GM19463 (cell line): ENCODE measurements at regions not wholly inside any gene's neighbourhood (a gene's known extent, or its start where the extent isn't known, plus 50 kb on each side); places are given as distances from the start of the nearest gene placed in this dataset.

Experiments used
- ATAC-seq: cut with Tn5 transposase; IDR thresholded peaks from one replicate; pipeline ENCODE4 v1.9.1; 2021; ENCODE audit warnings: mild to moderate bottlenecking, moderate library complexity; ENCODE audit not compliant: unreplicated experiment

DNA sequence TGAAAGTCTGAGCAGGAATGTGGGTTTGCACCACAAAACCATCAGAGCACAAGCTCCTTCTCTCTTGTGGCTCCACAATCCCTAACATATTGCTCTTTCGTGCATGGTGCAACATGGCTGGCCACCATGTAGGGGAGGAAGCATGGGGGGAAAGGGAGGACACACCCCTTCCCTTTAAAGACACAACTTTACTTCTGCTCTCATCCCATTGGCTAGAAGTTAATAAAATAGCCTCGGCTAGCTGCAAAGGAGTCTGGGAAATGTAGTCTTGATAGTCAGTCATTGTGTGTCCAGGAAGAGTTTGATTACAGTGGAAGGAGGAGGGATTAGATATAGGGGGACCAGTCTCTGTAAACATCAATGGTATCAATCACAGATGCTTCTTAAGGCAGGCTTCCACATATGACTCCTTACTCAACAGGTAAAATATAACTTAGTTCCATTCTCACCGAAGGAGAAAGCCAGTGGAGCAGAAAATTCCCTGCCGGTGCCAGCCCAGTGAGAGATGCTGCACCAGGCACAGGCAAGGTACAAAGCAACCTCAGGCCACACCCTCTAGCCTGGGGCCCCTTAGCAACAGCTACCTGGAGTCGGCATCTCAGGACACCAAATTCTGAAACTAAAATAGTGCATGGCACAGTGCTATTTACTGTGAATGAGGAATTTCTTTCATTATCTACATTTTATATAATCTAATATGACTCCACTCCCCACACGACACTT, 124.7 kb upstream of the CTBP2 start:
- ATAC-seq: no peak

DNA sequence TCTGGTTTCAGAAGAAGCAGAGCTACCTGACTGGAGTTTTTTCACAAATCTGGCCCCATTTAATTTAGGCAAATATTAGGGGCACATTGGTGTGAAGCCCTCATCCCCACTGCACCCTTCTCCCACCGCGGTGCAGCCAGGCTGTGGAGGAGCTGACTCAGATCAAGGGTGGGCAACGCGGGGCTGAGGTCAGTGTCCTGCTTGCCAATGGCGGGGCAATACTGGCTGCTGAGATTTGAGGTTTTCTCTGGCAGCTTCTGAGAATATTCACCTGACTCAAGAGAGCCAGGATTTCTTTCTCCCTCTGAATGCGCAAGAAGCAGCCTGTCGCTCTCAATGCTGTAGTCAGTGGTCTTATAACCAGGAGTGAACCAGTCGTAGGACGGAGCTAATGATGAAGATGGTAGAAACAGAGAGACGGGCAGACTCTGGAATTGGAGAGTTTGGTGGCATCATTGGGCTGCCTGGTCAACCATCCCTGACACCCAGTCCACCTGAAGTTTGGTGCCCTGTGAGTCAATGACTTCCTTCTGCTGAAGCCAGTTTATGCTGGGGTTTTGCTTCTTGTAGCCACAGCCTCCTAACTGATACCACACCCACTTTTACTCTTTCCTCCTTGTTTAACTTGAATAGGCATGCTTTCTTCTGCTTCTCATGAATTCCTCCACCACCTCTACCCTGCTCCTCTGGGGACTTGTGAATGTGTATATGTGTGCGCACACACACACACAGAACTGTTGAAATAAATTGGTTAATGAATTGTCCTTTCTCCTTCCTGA, 123.7 kb upstream of the CTBP2 start:
- ATAC-seq: no peak

DNA sequence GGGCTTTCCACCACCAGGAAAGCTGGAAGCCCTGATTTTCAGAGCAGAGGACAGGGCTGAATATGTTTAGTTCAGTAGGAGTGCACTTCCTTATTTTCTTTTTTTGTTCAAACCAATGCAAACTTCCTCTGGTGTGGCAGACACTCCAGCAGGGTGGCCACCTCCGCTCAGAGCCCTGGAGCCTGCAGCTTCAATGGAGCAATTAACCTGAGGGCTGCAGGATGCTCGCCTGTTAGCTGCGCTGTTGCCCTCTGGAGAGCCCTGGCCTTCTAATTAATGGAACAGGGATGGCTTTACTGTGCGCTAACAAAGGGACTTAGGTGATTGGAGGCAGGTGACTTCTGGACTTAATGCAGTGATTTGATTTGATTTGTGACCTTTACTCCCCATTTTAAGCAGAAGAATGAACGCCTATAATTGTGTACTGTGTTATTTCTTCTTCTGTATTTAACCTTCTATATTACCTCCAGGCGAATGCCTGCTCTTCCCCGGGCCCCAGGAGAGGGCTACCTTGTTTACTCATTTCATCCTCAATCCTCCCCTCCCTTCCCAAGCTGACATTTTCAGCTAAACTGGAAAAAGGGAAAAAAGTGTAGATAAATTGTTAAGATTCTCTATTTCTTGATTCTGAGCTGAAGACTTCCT, 123.0 kb upstream of the CTBP2 start:
- ATAC-seq: no peak

DNA sequence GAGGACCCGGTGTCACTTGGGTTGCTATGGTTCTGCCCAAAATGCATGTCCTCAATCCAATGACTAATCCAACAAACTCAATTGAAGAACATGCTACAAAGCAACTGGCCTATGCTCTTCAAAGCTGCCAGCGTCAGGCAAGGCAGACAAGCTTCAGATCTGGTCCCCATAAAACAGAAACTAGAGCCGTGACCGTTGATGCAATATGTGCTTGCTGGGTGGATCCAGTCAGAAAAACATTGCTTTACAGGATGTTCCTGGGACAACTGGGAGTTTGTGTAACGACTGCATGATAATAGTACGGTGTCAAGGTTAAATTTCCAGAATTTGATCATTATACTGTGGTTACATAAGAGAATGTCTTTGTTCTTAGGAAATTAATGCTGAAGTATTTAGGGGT, 120.7 kb upstream of the CTBP2 start:
- no peak for ATAC-seq

DNA sequence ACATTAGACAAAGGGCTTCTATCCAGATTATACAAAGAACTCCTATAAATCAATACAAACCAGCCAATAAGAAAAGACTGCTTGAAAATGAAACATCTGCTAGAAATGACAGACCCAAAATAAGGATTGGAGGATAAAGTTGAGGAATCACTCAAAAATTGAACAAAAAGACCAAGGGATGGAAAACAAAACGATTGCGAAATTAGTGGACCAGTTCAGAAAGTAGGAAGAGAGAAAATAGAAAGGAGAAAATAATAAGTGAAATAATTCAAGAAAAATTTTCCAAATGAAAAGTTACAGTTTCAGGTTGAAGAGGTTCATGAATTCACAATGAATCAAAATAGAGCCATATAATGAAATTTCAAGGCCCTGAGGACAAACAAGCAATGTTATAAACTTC, 115.8 kb upstream of the CTBP2 start:
- ATAC-seq: no peak

DNA sequence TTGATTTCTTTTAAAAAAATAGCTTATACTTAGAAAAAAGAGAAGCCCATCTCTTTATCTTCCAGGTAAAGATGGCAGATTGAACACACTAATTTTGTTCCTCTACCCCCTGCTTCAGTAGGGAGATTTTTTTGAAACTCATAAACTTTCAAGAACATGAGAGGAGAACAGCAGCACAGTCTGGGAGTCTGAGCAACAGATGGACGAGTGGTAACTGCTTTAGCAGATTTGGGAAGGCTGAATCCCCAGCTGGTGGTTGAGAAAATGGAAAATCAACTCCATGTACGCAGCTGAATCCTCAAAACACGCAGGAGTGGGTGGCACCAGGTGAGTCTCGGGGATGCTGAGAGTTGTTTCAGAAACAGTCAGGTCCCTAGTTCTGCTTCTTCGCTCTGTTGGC, 114.6 kb upstream of the CTBP2 start:
- ATAC-seq: no peak

DNA sequence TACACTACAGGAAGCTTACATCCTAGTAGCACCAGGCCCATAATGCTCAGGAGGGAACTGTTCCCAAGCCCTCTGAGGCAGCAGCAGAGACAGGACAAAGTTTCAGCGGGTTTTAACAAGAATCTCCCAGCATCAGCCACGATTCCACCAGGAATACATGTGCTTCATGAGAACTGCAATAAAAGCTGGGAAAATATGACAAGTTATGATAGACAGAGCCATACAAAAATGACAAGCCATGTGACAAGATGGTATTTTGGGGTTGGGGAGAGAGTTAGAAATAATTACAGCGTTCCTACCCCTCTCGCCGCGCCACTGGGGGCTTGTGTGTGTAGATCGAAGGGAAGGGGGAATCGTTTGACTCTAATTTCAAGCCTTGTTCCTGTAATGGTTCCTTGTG, 112.7 kb upstream of the CTBP2 start:
- ATAC-seq: no peak

DNA sequence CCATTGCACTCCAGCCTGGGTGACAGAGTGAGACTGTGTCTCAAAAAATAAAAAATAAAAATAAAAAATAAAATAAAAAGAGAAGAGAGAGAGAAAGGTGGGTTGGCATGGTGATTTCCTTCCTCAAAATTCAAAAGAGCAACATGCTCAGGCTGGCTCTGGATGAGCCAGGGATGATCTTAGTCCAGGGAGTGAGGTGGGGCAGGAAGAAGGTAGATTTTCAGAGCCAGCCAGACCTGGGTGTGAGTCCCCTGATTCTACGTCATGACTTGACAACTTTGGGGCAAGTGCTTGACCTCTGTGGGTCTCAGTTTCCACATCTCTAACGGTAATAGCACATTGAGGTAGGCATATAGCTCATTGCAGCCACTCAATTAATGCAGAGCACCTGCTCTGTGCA, 109.4 kb upstream of the CTBP2 start:
- no peak for ATAC-seq

DNA sequence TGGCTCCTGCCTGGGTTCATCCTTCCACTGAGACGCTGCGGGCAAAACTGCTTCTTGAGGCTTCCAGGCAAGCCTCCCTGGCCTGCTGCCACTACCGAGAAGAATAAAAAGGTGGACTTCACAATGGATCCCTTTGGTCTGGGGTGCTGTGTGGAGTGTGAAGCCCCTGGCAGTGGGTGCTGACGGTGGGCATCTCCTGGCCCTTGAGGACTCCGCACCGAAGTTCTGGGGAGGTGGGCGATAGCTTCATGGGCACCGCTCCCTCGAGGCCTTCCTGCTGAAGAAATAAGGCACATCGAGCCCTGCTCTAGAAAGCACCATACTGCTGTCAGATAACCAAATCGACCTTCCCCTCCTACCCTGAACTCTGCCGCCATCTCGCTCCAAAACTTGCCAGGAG, 106.6 kb upstream of the CTBP2 start:
- no peak for ATAC-seq

DNA sequence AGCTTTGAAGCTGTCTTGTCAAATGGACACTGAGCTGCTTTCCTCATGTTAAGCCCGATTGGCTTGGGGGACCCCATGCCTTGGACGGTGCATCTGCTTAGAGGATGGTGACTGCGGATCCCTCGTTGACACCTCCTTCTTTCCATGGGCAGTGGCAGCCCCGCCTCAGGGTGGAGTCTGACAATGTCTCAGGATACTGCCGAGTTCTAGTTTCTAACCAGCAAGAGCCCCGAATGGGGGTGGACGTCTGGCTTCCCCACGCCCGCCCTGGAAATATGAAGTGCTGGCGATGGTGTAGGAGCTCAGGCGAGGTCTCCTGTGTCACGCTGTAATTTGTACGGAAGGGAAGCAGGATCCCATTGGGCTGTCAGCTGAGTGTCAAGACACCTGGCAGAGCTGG, 106.2 kb upstream of the CTBP2 start:
- ATAC-seq: no peak

DNA sequence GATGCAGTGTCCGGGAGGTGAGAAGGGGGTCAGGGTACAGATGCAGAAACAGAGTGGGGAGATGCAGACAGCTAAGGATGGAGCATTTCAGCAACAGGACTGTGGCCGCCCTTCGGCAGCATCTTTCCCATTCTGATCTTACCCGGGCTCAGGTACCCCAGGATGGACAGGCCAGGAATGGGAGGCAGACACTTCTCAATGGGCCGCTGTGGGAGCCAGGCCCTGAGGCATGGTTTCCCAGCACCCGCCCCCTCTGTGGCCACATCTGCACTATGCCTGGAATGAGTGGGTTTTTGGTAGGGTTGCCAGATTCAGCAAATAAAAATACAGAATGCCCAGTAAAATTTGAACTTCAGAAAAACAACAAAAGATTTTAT, 105.2 kb upstream of the CTBP2 start:
- ATAC-seq: no peak

DNA sequence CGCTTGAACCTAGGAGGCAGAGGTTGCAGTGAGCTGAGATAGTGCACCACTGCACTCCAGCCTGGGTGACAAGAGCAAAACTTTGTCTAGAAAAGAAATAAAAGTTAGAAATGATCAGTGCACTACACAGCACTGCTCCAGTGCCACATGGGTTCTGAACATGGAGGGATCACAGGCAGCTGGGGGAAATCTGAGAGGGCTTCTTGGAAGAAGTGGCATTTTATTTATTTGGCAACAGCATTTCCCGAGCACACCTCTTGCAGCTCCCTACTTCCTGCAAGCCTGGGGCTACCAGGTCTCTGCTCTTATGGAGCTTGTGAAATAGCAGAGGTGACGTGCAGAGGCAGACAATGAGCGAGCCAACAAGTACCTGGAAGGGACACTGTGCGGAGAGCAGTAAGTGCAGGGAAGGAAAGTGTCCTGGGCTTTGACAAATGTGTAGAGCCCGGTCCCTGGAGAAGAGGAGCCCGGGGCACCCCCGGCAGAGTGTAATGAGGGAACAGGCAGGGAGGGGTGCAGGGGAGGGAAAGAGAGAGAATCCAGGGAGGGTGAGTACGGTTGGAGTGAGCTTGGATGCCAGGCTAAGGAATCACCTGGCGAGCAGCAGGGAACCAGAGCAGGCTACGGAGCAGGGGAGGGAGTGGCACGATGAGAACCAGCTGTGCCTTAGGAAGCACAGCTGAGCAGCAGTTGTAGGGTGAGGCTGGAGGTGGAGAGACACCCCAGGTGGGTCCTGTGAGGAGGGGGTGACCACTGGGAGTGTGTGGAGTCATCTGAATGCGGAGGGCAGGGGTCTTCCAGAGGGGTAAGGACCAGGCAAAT, 104.6 kb upstream of the CTBP2 start:
- ATAC-seq: no peak

DNA sequence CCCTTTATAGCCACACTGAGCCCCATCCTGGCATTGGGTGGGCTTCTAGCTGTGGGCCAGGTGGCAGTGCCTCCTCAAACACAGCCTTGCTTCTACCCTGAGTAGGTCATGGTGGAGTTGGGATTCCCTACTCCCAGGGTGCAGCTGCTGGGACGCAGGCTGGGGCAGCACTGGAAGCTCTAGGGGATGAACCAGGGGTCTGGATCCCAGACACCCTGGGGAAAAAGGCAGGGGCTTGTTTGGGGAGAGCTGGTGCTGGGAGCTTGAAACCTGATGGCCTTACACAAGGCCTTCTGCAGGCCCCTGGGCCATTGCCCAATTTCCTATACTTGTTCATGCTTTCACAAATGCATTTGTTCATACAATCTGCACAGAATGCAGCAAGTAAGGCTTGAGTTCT, 103.7 kb upstream of the CTBP2 start:
- ATAC-seq: no peak

DNA sequence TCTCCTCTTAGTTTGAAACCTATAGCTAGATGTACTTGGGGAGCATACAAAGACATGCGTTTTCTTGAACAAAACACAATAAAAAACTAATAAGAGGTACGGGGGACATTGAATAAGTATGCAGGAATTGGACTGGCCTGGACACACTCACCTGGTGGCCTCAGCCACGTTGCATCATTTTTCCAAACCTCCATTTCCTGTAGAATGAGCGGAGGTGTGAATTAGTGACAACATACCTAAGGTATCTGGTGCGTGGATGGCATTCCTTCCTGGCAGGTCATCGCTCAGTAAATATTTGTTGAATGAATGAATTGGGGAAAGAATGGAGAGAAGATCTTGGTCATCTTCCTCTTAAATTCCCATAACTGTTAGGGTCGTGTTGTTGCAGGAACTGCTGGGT, 103.2 kb upstream of the CTBP2 start:
- ATAC-seq: no peak

DNA sequence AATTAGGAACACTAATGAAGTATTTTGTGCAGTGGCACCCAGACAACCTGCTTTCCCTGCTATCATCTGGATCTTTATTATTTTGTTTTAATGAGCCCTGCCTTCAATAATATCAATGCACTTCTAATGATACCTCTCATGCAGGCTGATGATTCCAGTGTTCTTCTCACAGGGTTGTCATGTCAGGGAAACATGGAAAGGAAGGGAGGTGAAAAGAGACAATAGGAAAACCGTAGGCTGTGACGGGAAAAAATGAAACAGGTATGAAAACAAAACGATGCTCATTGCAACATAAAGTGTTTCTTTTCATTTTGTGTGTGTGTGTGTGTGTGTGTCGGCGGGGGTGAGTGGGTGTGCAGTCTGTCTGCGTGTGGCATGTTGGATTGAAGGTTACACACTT, 102.6 kb upstream of the CTBP2 start:
- no peak for ATAC-seq

DNA sequence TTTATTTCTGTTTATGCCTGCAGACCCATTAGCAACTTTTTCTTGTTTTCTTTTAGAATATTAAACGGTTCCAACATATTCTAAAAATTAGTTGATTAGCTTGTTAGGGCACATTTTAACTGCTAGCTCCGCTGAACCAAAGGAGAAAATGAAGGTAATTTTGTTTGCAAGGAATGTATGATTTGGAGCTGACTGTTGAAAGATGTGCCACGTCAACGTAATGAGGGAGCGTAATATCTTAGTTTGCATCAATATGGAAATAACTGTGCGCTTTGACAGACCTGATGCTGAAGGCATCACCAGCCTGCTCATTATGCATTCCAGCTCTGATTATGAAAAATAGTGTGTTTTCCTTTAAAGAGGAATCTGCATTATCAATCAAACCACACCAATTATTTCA, 102.0 kb upstream of the CTBP2 start:
- no peak for ATAC-seq

DNA sequence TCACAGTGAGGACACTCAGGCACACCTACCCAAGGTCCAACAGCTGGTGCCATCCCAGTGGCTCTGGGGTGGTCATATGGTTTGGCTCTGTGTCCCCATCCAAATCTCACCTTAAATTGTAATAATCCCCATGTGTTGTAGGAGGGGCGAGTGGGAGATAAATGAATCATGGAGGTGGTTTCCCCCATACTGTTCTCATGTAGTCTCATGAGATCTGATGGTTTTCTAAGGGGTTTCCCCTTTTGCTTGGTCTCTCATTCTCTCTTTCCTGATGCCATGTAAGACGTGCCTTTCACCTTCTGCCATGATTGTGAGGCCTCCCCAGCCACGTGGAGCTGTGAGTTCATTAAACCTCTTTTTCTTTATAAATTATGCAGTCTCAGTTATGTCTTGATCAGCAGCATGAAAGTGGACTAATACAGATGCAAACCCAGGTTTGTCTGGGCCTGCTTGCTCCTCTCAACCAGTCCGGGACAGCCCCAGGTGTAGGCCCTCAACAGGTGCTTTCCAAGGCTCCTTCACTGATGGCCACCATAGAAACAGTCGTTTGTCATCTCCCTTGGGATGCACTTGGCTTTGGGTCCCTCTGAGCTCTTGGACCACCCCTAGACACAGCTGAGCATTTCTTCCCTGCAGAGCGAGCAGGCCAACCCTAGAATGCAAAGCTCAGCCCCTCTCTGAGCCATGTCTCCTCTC, 101.3 kb upstream of the CTBP2 start:
- no peak for ATAC-seq

DNA sequence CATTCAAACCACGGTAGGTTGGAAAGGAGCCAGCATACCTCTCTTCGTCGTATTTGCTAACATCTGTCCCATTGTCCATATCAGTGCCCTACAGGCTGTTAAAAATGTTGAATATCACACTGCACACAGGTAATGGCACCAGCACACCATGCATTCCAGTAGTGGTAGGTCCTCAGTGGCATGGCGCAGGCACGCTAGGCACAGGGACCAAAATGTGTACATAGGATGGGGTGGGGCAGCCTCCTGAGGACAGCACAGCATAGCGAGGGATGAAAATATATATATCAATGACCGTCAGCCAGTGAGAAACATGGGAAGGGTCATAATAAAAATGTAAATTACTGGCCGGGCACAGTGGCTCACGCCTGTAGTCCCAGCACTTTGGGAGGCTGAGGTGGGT, 99.9 kb upstream of the CTBP2 start:
- ATAC-seq: no peak

DNA sequence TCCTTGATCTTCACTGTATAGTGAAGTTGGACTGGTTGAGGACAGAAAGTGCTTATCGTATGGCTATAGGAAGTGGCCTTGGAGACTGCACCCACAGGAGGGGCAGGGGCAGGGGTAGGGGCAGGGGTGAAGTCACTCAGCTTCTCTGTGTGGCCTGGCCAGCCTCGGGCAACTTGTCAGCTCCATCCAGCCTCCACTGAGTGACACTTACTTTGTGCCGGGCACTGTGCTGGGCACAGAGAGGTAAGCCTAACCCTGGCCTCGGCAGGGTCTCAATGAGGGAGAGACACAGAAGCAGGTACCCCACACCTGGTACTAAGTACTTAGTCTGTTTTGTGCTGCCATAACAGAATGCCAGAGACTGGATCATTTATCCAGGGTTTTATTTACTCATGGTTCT, 99.3 kb upstream of the CTBP2 start:
- no peak for ATAC-seq

DNA sequence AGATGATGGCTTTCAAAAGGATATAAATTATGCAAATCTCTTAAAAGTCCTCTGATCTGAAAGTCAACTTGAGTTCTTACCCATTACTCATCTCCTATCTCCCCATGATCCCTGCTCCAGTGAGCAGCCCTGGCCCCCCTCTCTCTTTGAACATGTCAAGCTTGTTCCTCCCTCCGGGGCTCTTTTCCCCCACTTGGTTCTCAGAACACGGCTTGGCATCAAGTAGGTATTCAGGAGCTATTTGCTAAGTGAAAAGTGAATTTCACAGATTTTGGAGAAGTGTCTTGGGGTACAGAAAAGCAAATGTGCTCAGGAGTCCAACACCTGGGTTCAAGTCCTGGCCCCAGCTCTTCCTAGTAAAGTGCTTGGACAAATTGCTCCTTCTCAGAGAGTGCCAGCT, 98.3 kb upstream of the CTBP2 start:
- no peak for ATAC-seq
